ENCODE measurements at regions not wholly inside any gene's neighbourhood (a gene's known extent, or its start where the extent isn't known, plus 50 kb on each side); places are given as distances from the start of the nearest gene placed in this dataset.

GRCh38 chr15:29621616-29622015, 200.7 kb downstream of the TJP1 start:
- H3K27me3 Mint-ChIP-seq, result peaks cover under 1 to 1% of the 10 kb centered on the region in 2 donors
- Histone ChIP-seq H3K36me3 (ENCODE audit: insufficient read depth, low read length) (no peaks in the 10 kb centered on the region), H3K27me3 (ENCODE audit: insufficient read depth, low read length) (no peaks in the 10 kb centered on the region), H3K9me3 (ENCODE audit: control insufficient read depth in 1 of 2, low read length in 2 of 2) (no peaks in the 10 kb centered on the region), H3K4me3 (ENCODE audit: low read length in 2 of 2) (no peak overlapping the region), H3K4me1 (ENCODE audit: insufficient read depth, low read length) (no peaks in the 10 kb centered on the region), H3K27ac (ENCODE audit: low read depth, low read length) (no peak overlapping the region)
- H3K9me3 Mint-ChIP-seq, result peaks cover 0 to 6% (median 3%) of the 10 kb centered on the region in 8 donors
- H3K4me3 Mint-ChIP-seq, result no peak overlapping the region
- POLR2A ChIA-PET (ENCODE audit: partially characterized antibody), result no interaction called here
- no peaks in the 10 kb centered on the region for H3K4me1 Mint-ChIP-seq
- DNase-seq, result no peak
- CTCF ChIA-PET (ENCODE audit: partially characterized antibody), result no interaction called here
- intact Hi-C loops (cut with micrococcal nuclease), result no loop called here
- no peak overlapping the region for H3K27ac Mint-ChIP-seq
- no peaks in the 10 kb centered on the region for H3K36me3 Mint-ChIP-seq

GRCh38 chr15:29618586-29618985, 203.7 kb downstream of the TJP1 start:
- H3K4me1 ChIP-seq (ENCODE audit: insufficient read depth, low read length), result no peaks in the 10 kb centered on the region
- H3K9me3 Mint-ChIP-seq, result peaks cover 0 to 2% (median 0%) of the 10 kb centered on the region in 8 donors

GRCh38 chr15:29616512-29616911, 205.8 kb downstream of the TJP1 start:
- no peak overlapping the region for H3K27ac ChIP-seq (ENCODE audit: low read depth, low read length)
- no peaks in the 10 kb centered on the region for H3K36me3 ChIP-seq (ENCODE audit: insufficient read depth, low read length)
- no peak overlapping the region for H3K4me3 ChIP-seq (ENCODE audit: low read length in 2 of 2)
- H3K9me3 ChIP-seq (ENCODE audit: control insufficient read depth in 1 of 2, low read length in 2 of 2), result no peaks in the 10 kb centered on the region
- ChIA-PET POLR2A (ENCODE audit: partially characterized antibody) (no interaction called here), CTCF (ENCODE audit: partially characterized antibody) (no interaction called here)
- Mint-ChIP-seq H3K4me1 (no peaks in the 10 kb centered on the region), H3K9me3 (peaks cover 0 to 4% (median 0%) of the 10 kb centered on the region in 8 donors), H3K4me3 (no peak overlapping the region), H3K27me3 (peaks cover 6 to 8% of the 10 kb centered on the region in 2 donors), H3K36me3 (no peaks in the 10 kb centered on the region), H3K27ac (no peak overlapping the region)
- no peaks in the 10 kb centered on the region for H3K4me1 ChIP-seq (ENCODE audit: insufficient read depth, low read length)
- H3K27me3 ChIP-seq (ENCODE audit: insufficient read depth, low read length), result no peaks in the 10 kb centered on the region
- intact Hi-C loops (cut with micrococcal nuclease), result no loop called here
- no peak for DNase-seq

More at GRCh38 chr15:29618586-29618985, 203.7 kb downstream of the TJP1 start:
- H3K4me1 Mint-ChIP-seq, result no peaks in the 10 kb centered on the region
- Histone ChIP-seq H3K27ac (ENCODE audit: low read depth, low read length) (no peak overlapping the region), H3K4me3 (ENCODE audit: low read length in 2 of 2) (no peak overlapping the region), H3K36me3 (ENCODE audit: insufficient read depth, low read length) (no peaks in the 10 kb centered on the region), H3K27me3 (ENCODE audit: insufficient read depth, low read length) (no peaks in the 10 kb centered on the region), H3K9me3 (ENCODE audit: control insufficient read depth in 1 of 2, low read length in 2 of 2) (no peaks in the 10 kb centered on the region)
- intact Hi-C loops (cut with micrococcal nuclease), result no loop called here
- H3K27ac Mint-ChIP-seq, result no peak overlapping the region
- no peaks in the 10 kb centered on the region for H3K36me3 Mint-ChIP-seq
- POLR2A ChIA-PET (ENCODE audit: partially characterized antibody), result no interaction called here
- no peak overlapping the region for H3K4me3 Mint-ChIP-seq
- CTCF ChIA-PET (ENCODE audit: partially characterized antibody), result no interaction called here
- peaks cover 1 to 5% of the 10 kb centered on the region in 2 donors for H3K27me3 Mint-ChIP-seq
- no peak for DNase-seq

- H3K4me3 Mint-ChIP-seq, result no peak overlapping the region
- Histone ChIP-seq H3K27ac (ENCODE audit: low read depth, low read length) (no peak overlapping the region), H3K4me1 (ENCODE audit: insufficient read depth, low read length) (no peaks in the 10 kb centered on the region), H3K36me3 (ENCODE audit: insufficient read depth, low read length) (no peaks in the 10 kb centered on the region), H3K27me3 (ENCODE audit: insufficient read depth, low read length) (no peaks in the 10 kb centered on the region), H3K9me3 (ENCODE audit: control insufficient read depth in 1 of 2, low read length in 2 of 2) (no peaks in the 10 kb centered on the region), H3K4me3 (ENCODE audit: low read length in 2 of 2) (no peak overlapping the region)
- H3K4me1 Mint-ChIP-seq, result no peaks in the 10 kb centered on the region
- POLR2A ChIA-PET (ENCODE audit: partially characterized antibody), result no interaction called here
- no peaks in the 10 kb centered on the region for H3K36me3 Mint-ChIP-seq
- intact Hi-C loops (cut with micrococcal nuclease), result no loop called here
- CTCF ChIA-PET (ENCODE audit: partially characterized antibody), result no interaction called here
- peaks cover 0 to 4% (median 0%) of the 10 kb centered on the region in 8 donors for H3K9me3 Mint-ChIP-seq
- H3K27me3 Mint-ChIP-seq, result peaks cover 7 to 8% of the 10 kb centered on the region in 2 donors
- H3K27ac Mint-ChIP-seq, result no peak overlapping the region
- no peak for DNase-seq
Observed at GRCh38 chr15:29615791-29616190, 206.5 kb downstream of the TJP1 start.

GRCh38 chr15:29613951-29614382, 208.3 kb downstream of the TJP1 start:
- no peaks in the 10 kb centered on the region for H3K9me3 ChIP-seq (ENCODE audit: control insufficient read depth in 1 of 2, low read length in 2 of 2)
- no peak overlapping the region for H3K4me3 ChIP-seq (ENCODE audit: low read length in 2 of 2)
- no peaks in the 10 kb centered on the region for H3K27me3 ChIP-seq (ENCODE audit: insufficient read depth, low read length)
- Mint-ChIP-seq H3K27me3 (peaks cover 7 to 8% of the 10 kb centered on the region in 2 donors), H3K4me3 (no peak overlapping the region), H3K9me3 (peaks cover 0 to 4% (median 0%) of the 10 kb centered on the region in 8 donors), H3K36me3 (no peaks in the 10 kb centered on the region), H3K4me1 (no peaks in the 10 kb centered on the region), H3K27ac (no peak overlapping the region)
- H3K36me3 ChIP-seq (ENCODE audit: insufficient read depth, low read length), result no peaks in the 10 kb centered on the region
- ChIA-PET CTCF (ENCODE audit: partially characterized antibody) (no interaction called here), POLR2A (ENCODE audit: partially characterized antibody) (no interaction called here)
- no peak overlapping the region for H3K27ac ChIP-seq (ENCODE audit: low read depth, low read length)
- no peak for DNase-seq
- no peaks in the 10 kb centered on the region for H3K4me1 ChIP-seq (ENCODE audit: insufficient read depth, low read length)
- intact Hi-C loops (cut with micrococcal nuclease), result no loop called here

GRCh38 chr15:29612701-29613100, 209.6 kb downstream of the TJP1 start:
- H3K4me1 ChIP-seq (ENCODE audit: insufficient read depth, low read length), result no peaks in the 10 kb centered on the region
- no peak overlapping the region for H3K4me3 ChIP-seq (ENCODE audit: low read length in 2 of 2)
- ChIA-PET CTCF (ENCODE audit: partially characterized antibody) (no interaction called here), POLR2A (ENCODE audit: partially characterized antibody) (interaction anchor here (1.0 kb wide), 1 partner anchor 12 kb away, joined by 3 read pairs; no protein-coding TSS in a partner anchor)
- H3K27me3 Mint-ChIP-seq, result peaks cover 7% of the 10 kb centered on the region in 2 donors
- intact Hi-C loops (cut with micrococcal nuclease), result no loop called here
- H3K27me3 ChIP-seq (ENCODE audit: insufficient read depth, low read length), result no peaks in the 10 kb centered on the region
- no peak for DNase-seq
- no peaks in the 10 kb centered on the region for H3K9me3 ChIP-seq (ENCODE audit: control insufficient read depth in 1 of 2, low read length in 2 of 2)
- no peaks in the 10 kb centered on the region for H3K4me1 Mint-ChIP-seq
- H3K27ac ChIP-seq (ENCODE audit: low read depth, low read length), result no peak overlapping the region
- H3K9me3 Mint-ChIP-seq, result peaks cover 0 to 6% (median 0%) of the 10 kb centered on the region in 8 donors
- H3K36me3 ChIP-seq (ENCODE audit: insufficient read depth, low read length), result no peaks in the 10 kb centered on the region
- no peak overlapping the region for H3K27ac Mint-ChIP-seq
- H3K36me3 Mint-ChIP-seq, result no peaks in the 10 kb centered on the region
- H3K4me3 Mint-ChIP-seq, result no peak overlapping the region

GRCh38 chr15:29612096-29612495, 210.2 kb downstream of the TJP1 start:
- H3K36me3 Mint-ChIP-seq, result no peaks in the 10 kb centered on the region
- DNase-seq, result no peak

GRCh38 chr15:29611057-29611456, 211.2 kb downstream of the TJP1 start:
- Mint-ChIP-seq H3K9me3 (peaks cover 0 to 8% (median 0%) of the 10 kb centered on the region in 8 donors), H3K36me3 (no peaks in the 10 kb centered on the region), H3K27ac (no peak overlapping the region), H3K27me3 (peaks cover 4 to 7% of the 10 kb centered on the region in 2 donors), H3K4me3 (no peak overlapping the region), H3K4me1 (no peaks in the 10 kb centered on the region)
- CTCF ChIA-PET (ENCODE audit: partially characterized antibody), result no interaction called here
- no peaks in the 10 kb centered on the region for H3K27me3 ChIP-seq (ENCODE audit: insufficient read depth, low read length)
- no peaks in the 10 kb centered on the region for H3K36me3 ChIP-seq (ENCODE audit: insufficient read depth, low read length)
- H3K4me3 ChIP-seq (ENCODE audit: low read length in 2 of 2), result no peak overlapping the region
- H3K4me1 ChIP-seq (ENCODE audit: insufficient read depth, low read length), result no peaks in the 10 kb centered on the region
- DNase-seq, result no peak
- intact Hi-C loops (cut with micrococcal nuclease), result no loop called here
- no peak overlapping the region for H3K27ac ChIP-seq (ENCODE audit: low read depth, low read length)
- POLR2A ChIA-PET (ENCODE audit: partially characterized antibody), result no interaction called here
- H3K9me3 ChIP-seq (ENCODE audit: control insufficient read depth in 1 of 2, low read length in 2 of 2), result no peaks in the 10 kb centered on the region

More at GRCh38 chr15:29612096-29612495, 210.2 kb downstream of the TJP1 start:
- Histone ChIP-seq H3K4me3 (ENCODE audit: low read length in 2 of 2) (no peak overlapping the region), H3K27me3 (ENCODE audit: insufficient read depth, low read length) (no peaks in the 10 kb centered on the region), H3K27ac (ENCODE audit: low read depth, low read length) (no peak overlapping the region), H3K4me1 (ENCODE audit: insufficient read depth, low read length) (no peaks in the 10 kb centered on the region), H3K36me3 (ENCODE audit: insufficient read depth, low read length) (no peaks in the 10 kb centered on the region), H3K9me3 (ENCODE audit: control insufficient read depth in 1 of 2, low read length in 2 of 2) (no peaks in the 10 kb centered on the region)
- intact Hi-C loops (cut with micrococcal nuclease), result no loop called here
- Mint-ChIP-seq H3K27me3 (peaks cover 7% of the 10 kb centered on the region in 2 donors), H3K27ac (no peak overlapping the region), H3K4me1 (no peaks in the 10 kb centered on the region), H3K9me3 (peaks cover 0 to 8% (median 0%) of the 10 kb centered on the region in 8 donors), H3K4me3 (no peak overlapping the region)
- ChIA-PET POLR2A (ENCODE audit: partially characterized antibody) (no interaction called here), CTCF (ENCODE audit: partially characterized antibody) (no interaction called here)

Measured in CD4-positive, alpha-beta memory T cell (primary cell).